ENCODE measurements at regions not wholly inside any gene's neighbourhood (a gene's known extent, or its start where the extent isn't known, plus 50 kb on each side); places are given as distances from the start of the nearest gene placed in this dataset.

DNA sequence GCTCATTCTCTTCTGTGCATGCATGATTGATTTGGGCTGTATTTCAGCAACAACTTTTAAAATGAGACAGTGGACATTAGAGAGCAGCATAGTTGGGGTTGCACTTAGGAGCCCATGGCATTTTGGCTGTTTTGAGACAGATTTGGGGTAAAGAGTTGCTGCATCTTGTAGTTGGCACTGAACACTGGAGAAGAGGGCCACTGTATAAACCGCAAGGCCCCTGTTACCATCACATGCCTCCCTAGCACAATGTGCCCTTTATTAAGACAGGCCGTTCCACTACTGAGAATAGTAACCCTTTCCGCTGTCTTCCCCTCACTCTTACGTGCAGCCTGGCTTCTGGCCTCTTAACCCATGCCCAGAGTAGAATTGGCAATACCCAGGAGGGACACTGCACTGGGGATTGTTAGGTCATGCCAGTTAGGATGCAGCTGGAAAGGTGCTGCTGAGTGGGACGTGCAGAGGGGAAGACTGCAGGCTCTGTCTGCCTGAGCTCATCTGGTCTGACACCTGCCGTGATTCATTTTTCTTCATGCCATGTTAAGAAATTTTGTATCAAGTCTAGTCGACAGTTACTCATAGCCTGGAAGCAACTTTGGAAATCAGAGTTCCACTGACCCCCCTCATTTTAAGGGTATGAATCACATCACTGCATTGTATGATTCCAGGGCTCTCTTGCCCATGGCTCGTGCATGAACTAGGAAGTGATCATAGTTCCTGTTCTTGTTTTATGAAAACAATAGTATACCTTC, 146.9 kb upstream of the DMRT1 start:
- Histone ChIP-seq H3K27ac (peak overlapping the region; percentile 87 to 95 (median 92)), H3K4me1 (peaks cover 68 to 70% of the 10 kb centered on the region in 2 donors), H3K9me3 (no peaks in the 10 kb centered on the region), H3K36me3 (no peaks in the 10 kb centered on the region), H3K4me3 (peak overlapping the region; percentile 47 to 56 (median 52)), H3K27me3 (no peaks in the 10 kb centered on the region)
- TF ChIP-seq, protein P1, sequence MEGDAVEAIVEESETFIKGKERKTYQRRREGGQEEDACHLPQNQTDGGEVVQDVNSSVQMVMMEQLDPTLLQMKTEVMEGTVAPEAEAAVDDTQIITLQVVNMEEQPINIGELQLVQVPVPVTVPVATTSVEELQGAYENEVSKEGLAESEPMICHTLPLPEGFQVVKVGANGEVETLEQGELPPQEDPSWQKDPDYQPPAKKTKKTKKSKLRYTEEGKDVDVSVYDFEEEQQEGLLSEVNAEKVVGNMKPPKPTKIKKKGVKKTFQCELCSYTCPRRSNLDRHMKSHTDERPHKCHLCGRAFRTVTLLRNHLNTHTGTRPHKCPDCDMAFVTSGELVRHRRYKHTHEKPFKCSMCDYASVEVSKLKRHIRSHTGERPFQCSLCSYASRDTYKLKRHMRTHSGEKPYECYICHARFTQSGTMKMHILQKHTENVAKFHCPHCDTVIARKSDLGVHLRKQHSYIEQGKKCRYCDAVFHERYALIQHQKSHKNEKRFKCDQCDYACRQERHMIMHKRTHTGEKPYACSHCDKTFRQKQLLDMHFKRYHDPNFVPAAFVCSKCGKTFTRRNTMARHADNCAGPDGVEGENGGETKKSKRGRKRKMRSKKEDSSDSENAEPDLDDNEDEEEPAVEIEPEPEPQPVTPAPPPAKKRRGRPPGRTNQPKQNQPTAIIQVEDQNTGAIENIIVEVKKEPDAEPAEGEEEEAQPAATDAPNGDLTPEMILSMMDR (IDR thresholded peaks at IDR 0.05 in 4 of 5, conservative IDR thresholded peaks at IDR 0.05 in 1 of 5): no peak
- TF ChIP-seq POLR2A (IDR thresholded peaks at IDR 0.05): peak; percentile 53 to 64
- peak; percentile 77 for ATAC-seq
- in situ Hi-C loops (cut with MboI; ENCODE audit: low sequenced_read_pairs in 4 of 4): no loop called here
- DNase-seq: peak; percentile 65 to 85
- intact Hi-C loops (cut with DNase I; ENCODE audit: low total_unique reads): loop anchor here (2.0 to 5.0 kb wide), 3 partner anchors 20 to 82 kb away; no protein-coding TSS in a partner anchor

DNA sequence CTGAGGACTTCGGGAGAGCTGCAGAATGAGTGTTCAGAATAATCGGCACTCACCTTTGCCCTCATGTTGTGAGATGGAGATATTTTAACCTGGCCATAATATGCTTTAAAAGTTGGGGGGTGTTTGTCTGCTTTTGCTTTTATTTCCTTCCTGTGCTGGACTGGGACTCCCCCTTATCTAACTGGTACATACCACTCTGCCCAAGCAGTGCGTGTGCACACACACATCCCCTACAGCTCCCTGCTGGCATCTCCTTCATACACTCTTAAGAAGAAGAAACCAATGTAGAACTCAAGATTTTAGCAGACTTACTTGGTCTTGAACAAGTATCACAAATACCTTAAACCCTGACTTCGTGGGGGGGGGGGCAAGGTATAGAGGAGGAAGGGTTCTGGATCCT, 146.2 kb upstream of the DMRT1 start:
- TF ChIP-seq POLR2A (IDR thresholded peaks at IDR 0.05): no peak
- TF ChIP-seq, protein P1 (IDR thresholded peaks at IDR 0.05 in 4 of 5, conservative IDR thresholded peaks at IDR 0.05 in 1 of 5): no peak
- intact Hi-C loops (cut with DNase I; ENCODE audit: low total_unique reads): loop anchor here (2.0 kb wide), 2 partner anchors 20 to 50 kb away; no protein-coding TSS in a partner anchor
- Histone ChIP-seq H3K9me3 (no peaks in the 10 kb centered on the region), H3K36me3 (no peaks in the 10 kb centered on the region), H3K4me3 (peak overlapping the region; percentile 47 to 56 (median 52)), H3K4me1 (peaks cover 66 to 73% of the 10 kb centered on the region in 2 donors), H3K27me3 (no peaks in the 10 kb centered on the region), H3K27ac (peak overlapping the region; percentile 87 to 95 (median 92))
- no peak for DNase-seq
- no peak for ATAC-seq
- in situ Hi-C loops (cut with MboI; ENCODE audit: low sequenced_read_pairs in 4 of 4): no loop called here

DNA sequence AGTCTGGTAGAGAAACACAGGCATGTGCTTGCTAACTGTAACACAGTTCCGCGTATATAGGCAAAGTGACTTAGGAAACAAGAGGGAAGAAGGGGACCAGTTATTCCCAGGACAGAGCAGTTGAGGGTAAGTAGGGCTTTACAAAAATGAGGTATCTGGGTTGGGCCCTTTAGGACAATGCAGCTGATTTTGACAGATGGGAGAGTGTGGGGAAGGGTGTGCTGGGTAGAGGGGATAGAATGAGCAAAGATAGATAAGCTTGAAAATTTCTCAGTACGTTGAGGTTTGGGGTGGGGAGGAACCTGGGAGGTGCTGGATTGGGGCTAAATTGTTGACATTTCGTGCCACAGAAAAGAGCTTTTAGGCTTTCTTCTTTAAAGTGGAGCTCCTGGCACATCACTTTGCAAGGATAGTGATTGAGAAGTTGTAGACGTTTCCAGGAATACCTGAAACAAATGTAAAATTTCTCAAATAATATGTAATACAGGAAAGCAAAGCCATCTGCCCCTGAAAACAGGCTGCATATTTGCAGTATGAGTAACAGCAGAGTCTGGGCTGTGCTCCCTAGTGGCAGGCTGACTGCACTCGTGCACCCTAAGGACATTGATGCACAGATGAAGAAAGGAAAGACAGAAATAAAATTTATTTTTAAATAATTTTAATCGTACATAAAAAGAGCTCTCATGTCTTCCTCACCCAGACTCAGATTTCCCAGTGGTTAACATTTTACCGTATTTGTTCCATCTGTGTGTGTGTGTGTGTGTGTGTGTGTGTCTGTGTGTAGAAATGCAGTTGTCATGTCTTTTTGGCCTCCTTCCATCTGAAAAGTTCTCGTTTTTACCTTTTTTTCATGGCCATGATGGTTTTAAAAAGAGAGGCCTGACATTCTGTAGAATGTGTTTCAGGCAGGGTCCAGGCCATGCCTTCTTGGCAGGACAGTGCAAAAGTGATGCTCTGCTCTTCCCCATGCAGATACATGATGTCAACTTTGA, 144.9 kb upstream of the DMRT1 start:
- in situ Hi-C loops (cut with MboI; ENCODE audit: low sequenced_read_pairs in 4 of 4): no loop called here
- peak; percentile 25 to 40 for ATAC-seq
- Histone ChIP-seq H3K9me3 (no peaks in the 10 kb centered on the region), H3K27ac (peak overlapping the region; percentile 87 to 95 (median 92)), H3K4me1 (peaks cover 66 to 74% of the 10 kb centered on the region in 2 donors), H3K4me3 (peak overlapping the region in 2 of 4 donors; percentile 28 to 35), H3K36me3 (no peaks in the 10 kb centered on the region), H3K27me3 (no peaks in the 10 kb centered on the region)
- intact Hi-C loops (cut with DNase I; ENCODE audit: low total_unique reads): no loop called here
- DNase-seq: peak; percentile 64
- TF ChIP-seq, protein P1 (IDR thresholded peaks at IDR 0.05 in 4 of 5, conservative IDR thresholded peaks at IDR 0.05 in 1 of 5): peak in 1 of 5 experiments; percentile 20
- TF ChIP-seq POLR2A (IDR thresholded peaks at IDR 0.05): no peak

DNA sequence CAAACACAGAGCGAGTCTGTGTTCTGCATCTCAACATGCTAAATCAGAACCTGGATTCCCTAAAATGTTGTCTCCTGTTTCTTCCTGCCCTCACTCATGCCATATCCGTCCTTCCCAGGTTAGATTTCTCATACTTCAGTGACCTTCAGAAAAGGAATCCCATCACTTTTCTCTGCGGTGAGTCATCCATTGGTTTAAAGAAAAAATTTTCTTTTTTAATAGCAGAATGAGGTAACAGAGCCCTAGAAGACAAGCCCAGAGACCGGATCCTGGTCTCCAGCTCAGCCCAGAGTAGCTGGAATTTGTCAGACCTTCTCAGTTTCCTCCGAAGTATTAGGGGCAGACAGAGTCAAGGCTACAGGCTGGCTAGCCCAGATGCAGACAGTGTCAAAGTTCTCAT, 143.2 kb upstream of the DMRT1 start:
- H3K27ac ChIP-seq: peak overlapping the region; percentile 54 to 95 (median 74)
- no peak overlapping the region for H3K4me3 ChIP-seq
- TF ChIP-seq, protein P1 (IDR thresholded peaks at IDR 0.05 in 4 of 5, conservative IDR thresholded peaks at IDR 0.05 in 1 of 5): no peak
- no peak for TF ChIP-seq POLR2A (IDR thresholded peaks at IDR 0.05)
- DNase-seq (no peak), ATAC-seq (no peak)
- in situ Hi-C loops (cut with MboI; ENCODE audit: low sequenced_read_pairs in 4 of 4): no loop called here
- no peaks in the 10 kb centered on the region for H3K9me3 ChIP-seq
- no peaks in the 10 kb centered on the region for H3K27me3 ChIP-seq
- peaks cover 53 to 63% of the 10 kb centered on the region in 2 donors for H3K4me1 ChIP-seq
- intact Hi-C loops (cut with DNase I; ENCODE audit: low total_unique reads): no loop called here
- no peaks in the 10 kb centered on the region for H3K36me3 ChIP-seq
